AG09309 (cell line): ENCODE measurements at regions not wholly inside any gene's neighbourhood (a gene's known extent, or its start where the extent isn't known, plus 50 kb on each side); places are given as distances from the start of the nearest gene placed in this dataset.
"Not testable (repeated sequence)": the region's sequence is repeated elsewhere in the genome, so short reads cannot be mapped to it uniquely, and the experiment has no call there.

Experiments
- DNase-seq: peaks from one replicate; pipeline ENCODE4 v3.0.0-alpha.2; 2010; ENCODE audit warnings: low read depth
- H3K4me3 ChIP-seq: 2 replicates; pipeline ENCODE4 v1.5.1; 2011; ENCODE audit warnings: mild to moderate bottlenecking, low read depth, low read length, moderate library complexity; ENCODE audit not compliant: control insufficient read depth
- CTCF ChIP-seq: IDR thresholded peaks from 2 replicates; pipeline ENCODE4 v1.5.1; 2011; ENCODE audit warnings: mild to moderate bottlenecking, low read depth, low read length, inconsistent platforms; ENCODE audit not compliant: insufficient read depth, control insufficient read depth; ENCODE audit errors: missing control alignments

GRCh38 chr1:185539277-185539943 lies 194.8 kb upstream of the HMCN1 start:
- no peak overlapping the region for H3K4me3 ChIP-seq
- no peak for TF ChIP-seq CTCF
- DNase-seq = no peak

GRCh38 chr1:185538309-185538898 lies 195.8 kb upstream of the HMCN1 start:
- not testable (repeated sequence) for DNase-seq, H3K4me3 ChIP-seq

- no peak for TF ChIP-seq CTCF
Observed at GRCh38 chr1:185537596-185537995, 196.6 kb upstream of the HMCN1 start.

GRCh38 chr1:185536165-185536920 lies 197.8 kb upstream of the HMCN1 start:
- no peak overlapping the region for H3K4me3 ChIP-seq
- TF ChIP-seq CTCF = no peak
- DNase-seq = no peak

More at GRCh38 chr1:185537596-185537995, 196.6 kb upstream of the HMCN1 start:
- H3K4me3 ChIP-seq = no peak overlapping the region
- no peak for DNase-seq

- TF ChIP-seq CTCF = no peak
- no peak overlapping the region for H3K4me3 ChIP-seq
Observed at GRCh38 chr1:185535621-185536020, 198.6 kb upstream of the HMCN1 start.

GRCh38 chr1:185534801-185535200 lies 199.4 kb upstream of the HMCN1 start:
- no peak for DNase-seq
- H3K4me3 ChIP-seq = no peak overlapping the region
- no peak for TF ChIP-seq CTCF

More at GRCh38 chr1:185535621-185536020, 198.6 kb upstream of the HMCN1 start:
- DNase-seq = no peak

- TF ChIP-seq CTCF = no peak
- DNase-seq = no peak
- H3K4me3 ChIP-seq = no peak overlapping the region
Observed at GRCh38 chr1:185533596-185533995, 200.6 kb upstream of the HMCN1 start.
